ENCODE measurements at regions not wholly inside any gene's neighbourhood (a gene's known extent, or its start where the extent isn't known, plus 50 kb on each side); places are given as distances from the start of the nearest gene placed in this dataset.

DNA sequence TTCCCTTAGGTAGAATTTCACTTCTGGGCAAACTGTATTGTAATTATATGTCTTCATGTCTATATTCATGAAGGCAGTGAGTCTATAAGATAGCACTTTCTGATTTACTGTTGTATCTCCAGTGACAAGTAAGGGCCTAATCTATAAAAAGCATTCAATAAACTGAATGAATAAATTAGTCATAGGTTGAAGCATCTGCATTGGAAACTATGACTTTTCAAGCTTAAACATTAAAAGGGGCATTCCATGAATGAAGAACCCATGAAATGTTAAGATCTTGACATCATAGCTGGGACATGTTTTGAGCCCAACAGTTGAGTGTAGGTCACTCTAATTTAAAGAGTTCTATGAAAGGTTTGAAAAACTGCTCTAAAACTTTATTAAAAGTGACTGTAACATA, 159.3 kb upstream of the LCORL start:
- no peaks in the 10 kb centered on the region for H3K36me3 ChIP-seq
- no peaks in the 10 kb centered on the region for H3K27me3 ChIP-seq
- DNase-seq (no peak), ATAC-seq (no peak)
- H3K4me3 ChIP-seq, result no peak overlapping the region
- intact Hi-C loops (cut with DNase I), result no loop called here
- peaks cover 0 to 5% (median 0%) of the 10 kb centered on the region in 12 donors for H3K9me3 ChIP-seq
- no peaks in the 10 kb centered on the region for H3K4me1 ChIP-seq
- no peak overlapping the region for H3K27ac ChIP-seq
- TF ChIP-seq POLR2A (IDR thresholded peaks at IDR 0.05), result no peak
- TF ChIP-seq, protein P1, sequence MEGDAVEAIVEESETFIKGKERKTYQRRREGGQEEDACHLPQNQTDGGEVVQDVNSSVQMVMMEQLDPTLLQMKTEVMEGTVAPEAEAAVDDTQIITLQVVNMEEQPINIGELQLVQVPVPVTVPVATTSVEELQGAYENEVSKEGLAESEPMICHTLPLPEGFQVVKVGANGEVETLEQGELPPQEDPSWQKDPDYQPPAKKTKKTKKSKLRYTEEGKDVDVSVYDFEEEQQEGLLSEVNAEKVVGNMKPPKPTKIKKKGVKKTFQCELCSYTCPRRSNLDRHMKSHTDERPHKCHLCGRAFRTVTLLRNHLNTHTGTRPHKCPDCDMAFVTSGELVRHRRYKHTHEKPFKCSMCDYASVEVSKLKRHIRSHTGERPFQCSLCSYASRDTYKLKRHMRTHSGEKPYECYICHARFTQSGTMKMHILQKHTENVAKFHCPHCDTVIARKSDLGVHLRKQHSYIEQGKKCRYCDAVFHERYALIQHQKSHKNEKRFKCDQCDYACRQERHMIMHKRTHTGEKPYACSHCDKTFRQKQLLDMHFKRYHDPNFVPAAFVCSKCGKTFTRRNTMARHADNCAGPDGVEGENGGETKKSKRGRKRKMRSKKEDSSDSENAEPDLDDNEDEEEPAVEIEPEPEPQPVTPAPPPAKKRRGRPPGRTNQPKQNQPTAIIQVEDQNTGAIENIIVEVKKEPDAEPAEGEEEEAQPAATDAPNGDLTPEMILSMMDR (IDR thresholded peaks at IDR 0.05), result no peak

DNA sequence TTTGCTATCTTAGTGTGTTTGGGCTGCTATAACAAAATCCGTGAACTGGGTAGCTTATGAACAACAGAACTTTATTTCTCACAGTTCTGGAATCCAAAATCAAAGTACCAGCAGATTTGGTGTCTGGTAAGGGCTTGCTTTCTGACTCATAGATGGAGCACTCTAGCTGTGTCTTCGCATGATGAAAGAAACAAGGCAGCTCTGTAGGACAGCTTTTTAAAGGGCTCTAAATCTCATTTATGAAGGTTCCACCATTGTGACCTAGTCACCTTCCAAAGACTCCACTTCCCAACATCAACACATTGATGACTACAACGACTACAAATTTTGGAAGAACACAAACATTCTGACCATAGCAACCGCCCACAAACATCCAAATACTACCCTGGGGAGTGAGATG, 158.6 kb upstream of the LCORL start:
- 68 to 73% (median 71%) methylated on average over 4 of the region's 4 CpGs for WGBS, 4 donors

GRCh38 chr4:18171896-18172295, 150.3 kb upstream of the LCORL start:
- Histone ChIP-seq H3K27me3 (no peaks in the 10 kb centered on the region), H3K27ac (no peak overlapping the region), H3K36me3 (no peaks in the 10 kb centered on the region), H3K4me1 (no peaks in the 10 kb centered on the region), H3K4me3 (no peak overlapping the region), H3K9me3 (no peaks in the 10 kb centered on the region)
- DNase-seq (no peak), ATAC-seq (no peak)
- TF ChIP-seq POLR2A (IDR thresholded peaks at IDR 0.05), result no peak
- TF ChIP-seq, protein P1 (IDR thresholded peaks at IDR 0.05), result no peak
- intact Hi-C loops (cut with DNase I), result no loop called here
- 70 to 84% (median 78%) methylated on average over 2 of the region's 2 CpGs for WGBS, 4 donors

More for the DNA sequence above, 158.6 kb upstream of the LCORL start:
- H3K36me3 ChIP-seq, result no peaks in the 10 kb centered on the region
- intact Hi-C loops (cut with DNase I), result no loop called here
- peaks cover 0 to 5% (median 0%) of the 10 kb centered on the region in 12 donors for H3K9me3 ChIP-seq
- DNase-seq, result no peak
- ATAC-seq, result no peak
- H3K27ac ChIP-seq, result no peak overlapping the region
- no peaks in the 10 kb centered on the region for H3K27me3 ChIP-seq
- TF ChIP-seq, protein P1 (IDR thresholded peaks at IDR 0.05), result no peak
- no peak for TF ChIP-seq POLR2A (IDR thresholded peaks at IDR 0.05)
- no peaks in the 10 kb centered on the region for H3K4me1 ChIP-seq
- no peak overlapping the region for H3K4me3 ChIP-seq

GRCh38 chr4:18167831-18168230, 146.3 kb upstream of the LCORL start:
- intact Hi-C loops (cut with DNase I), result no loop called here
- H3K36me3 ChIP-seq, result no peaks in the 10 kb centered on the region

More at GRCh38 chr4:18167831-18168230, 146.3 kb upstream of the LCORL start:
- no peak overlapping the region for H3K4me3 ChIP-seq
- H3K27ac ChIP-seq, result no peak overlapping the region
- peaks cover 0 to 1% (median 0%) of the 10 kb centered on the region in 12 donors for H3K9me3 ChIP-seq
- H3K4me1 ChIP-seq, result no peaks in the 10 kb centered on the region
- TF ChIP-seq, protein P1 (IDR thresholded peaks at IDR 0.05), result no peak
- no peak for TF ChIP-seq POLR2A (IDR thresholded peaks at IDR 0.05)
- ATAC-seq (no peak), DNase-seq (no peak)
- no peaks in the 10 kb centered on the region for H3K27me3 ChIP-seq
- WGBS, 4 donors, result 85 to 95% (median 90%) methylated on average over 4 of the region's 4 CpGs

Data from heart left ventricle (tissue), 16 donors.